NCI-H146 (cell line): ENCODE measurements at regions not wholly inside any gene's neighbourhood (a gene's known extent, or its start where the extent isn't known, plus 50 kb on each side); places are given as distances from the start of the nearest gene placed in this dataset.

Source experiments
- DNase-seq: peaks from one replicate; lab custom pipeline; 2025; lab: John Stamatoyannopoulos, UW

GRCh38 chr1:91575909-91576519, 75.4 kb downstream of the CDC7 start:
- DNase-seq = no peak

- no peak for DNase-seq
Measured at GRCh38 chr1:91578320-91579109, 77.9 kb downstream of the CDC7 start.

- no peak for DNase-seq
Measured at GRCh38 chr1:91579658-91580228, 79.1 kb downstream of the CDC7 start.

- no peak for DNase-seq
Measured at GRCh38 chr1:91582431-91582921, 81.8 kb downstream of the CDC7 start.

GRCh38 chr1:91583326-91583755, 82.7 kb downstream of the CDC7 start:
- peak; percentile 11 for DNase-seq

GRCh38 chr1:91584309-91584708, 83.7 kb downstream of the CDC7 start:
- DNase-seq = no peak

- DNase-seq = no peak
Measured at GRCh38 chr1:91584878-91585277, 84.2 kb downstream of the CDC7 start.

- no peak for DNase-seq
Measured at GRCh38 chr1:91585502-91585901, 84.9 kb downstream of the CDC7 start.

GRCh38 chr1:91585982-91586381, 85.3 kb downstream of the CDC7 start:
- peak; percentile 17 for DNase-seq

GRCh38 chr1:91589437-91589836, 88.8 kb downstream of the CDC7 start:
- DNase-seq = no peak

GRCh38 chr1:91591175-91591974, 90.7 kb downstream of the CDC7 start:
- no peak for DNase-seq

- DNase-seq = no peak
Measured at GRCh38 chr1:91592716-91593477, 92.2 kb downstream of the CDC7 start.

- no peak for DNase-seq
Measured at GRCh38 chr1:91594383-91595055, 93.9 kb downstream of the CDC7 start.

- no peak for DNase-seq
Measured at GRCh38 chr1:91596474-91596873, 95.8 kb downstream of the CDC7 start.

- DNase-seq = no peak
Measured at GRCh38 chr1:91597215-91597614, 96.6 kb downstream of the CDC7 start.

GRCh38 chr1:91600431-91601337, 100.0 kb downstream of the CDC7 start:
- no peak for DNase-seq

GRCh38 chr1:91601554-91602376, 101.1 kb downstream of the CDC7 start:
- peak; percentile 28 for DNase-seq

GRCh38 chr1:91603409-91603808, 102.8 kb downstream of the CDC7 start:
- DNase-seq = no peak

- no peak for DNase-seq
Measured at GRCh38 chr1:91604632-91605031, 104.0 kb downstream of the CDC7 start.
